Suprapubic skin (tissue), 4 donors: ENCODE measurements at regions not wholly inside any gene's neighbourhood (a gene's known extent, or its start where the extent isn't known, plus 50 kb on each side); places are given as distances from the start of the nearest gene placed in this dataset.

ENCODE experiments used
- DNase-seq, 2 donors: peaks; one replicate each; pipeline ENCODE4 v3.0.0-alpha.2; 2019; ENCODE audit warnings: low spot score in 2 of 2
- H3K27ac ChIP-seq: fragments of 200-600 bp; sonication (generic); one replicate; pipeline ENCODE4 v1.5.1; 2019
- H3K27me3 ChIP-seq: fragments of 200-600 bp; sonication (generic); one replicate; pipeline ENCODE4 v1.5.1; 2019
- H3K36me3 ChIP-seq: fragments of 200-600 bp; sonication (generic); one replicate; pipeline ENCODE4 v1.5.1; 2019
- H3K4me1 ChIP-seq: fragments of 200-600 bp; sonication (generic); one replicate; pipeline ENCODE4 v1.5.1; 2019
- H3K4me3 ChIP-seq: fragments of 200-600 bp; sonication (generic); one replicate; pipeline ENCODE4 v1.5.1; 2019; ENCODE audit warnings: mild to moderate bottlenecking
- H3K9me3 ChIP-seq: fragments of 200-600 bp; sonication (generic); one replicate; pipeline ENCODE4 v1.5.1; 2019
- EP300 ChIP-seq: sonication (generic); formaldehyde crosslinking; IDR thresholded peaks from one replicate; pipeline ENCODE4 v1.6.1; 2017; ENCODE audit warnings: antibody characterized with exemption
- POLR2A ChIP-seq, 2 donors: fragments of 450-650 bp; IDR thresholded peaks; one replicate each; pipeline ENCODE4 v1.6.1; 2017; ENCODE audit warnings: antibody characterized with exemption in 2 of 2, mild to moderate bottlenecking in 2 of 2, moderate library complexity in 2 of 2
- POLR2AphosphoS5 ChIP-seq, 3 donors: sonication (generic); formaldehyde crosslinking; IDR thresholded peaks; one replicate each; pipeline ENCODE4 v1.6.1; 2017; ENCODE audit warnings: antibody characterized with exemption in 3 of 3
- WGBS: methylation state at CpG from one replicate; pipeline ENCODE4 v1.1.5; 2018; 5-methylcytosine and 5-hydroxymethylcytosine counted together
- TF ChIP-seq, protein P1 (sequence below), 2 donors: fragments of 200-600 bp in 1 of 2; fragments of 450-650 bp in 1 of 2; sonication (generic) in 1 of 2; IDR thresholded peaks; one replicate each; pipeline ENCODE4 v1.5.1; 2016 to 2019; ENCODE audit warnings: antibody characterized with exemption in 2 of 2, mild to moderate bottlenecking in 1 of 2, moderate library complexity in 1 of 2

DNA sequence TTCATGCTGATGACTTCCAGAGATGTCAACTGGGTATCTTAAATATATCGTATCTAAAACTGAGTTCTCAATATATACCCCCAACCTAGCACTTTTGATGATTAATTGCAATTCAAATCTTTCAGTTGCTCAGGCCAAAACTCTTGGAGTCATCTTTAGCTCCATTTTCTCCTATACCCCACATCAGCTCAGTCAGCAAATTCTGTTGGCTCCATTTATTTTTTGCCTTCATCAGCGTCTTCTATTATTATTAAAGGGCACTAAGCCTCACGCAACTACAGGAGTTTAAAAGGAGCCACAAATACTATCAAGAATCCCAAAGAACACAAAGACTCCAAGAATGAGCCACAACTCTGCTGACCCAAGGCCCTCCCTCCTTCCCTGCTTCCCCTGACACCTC, 134.9 kb downstream of the KCTD12 start:
- Histone ChIP-seq H3K9me3 (no peaks in the 10 kb centered on the region), H3K36me3 (no peaks in the 10 kb centered on the region), H3K4me3 (no peak overlapping the region), H3K4me1 (no peaks in the 10 kb centered on the region), H3K27me3 (no peaks in the 10 kb centered on the region), H3K27ac (no peak overlapping the region)
- TF ChIP-seq EP300 (no peak), POLR2A (IDR thresholded peaks at IDR 0.05) (no peak), POLR2AphosphoS5 (IDR thresholded peaks at IDR 0.05) (no peak)
- TF ChIP-seq, protein P1, sequence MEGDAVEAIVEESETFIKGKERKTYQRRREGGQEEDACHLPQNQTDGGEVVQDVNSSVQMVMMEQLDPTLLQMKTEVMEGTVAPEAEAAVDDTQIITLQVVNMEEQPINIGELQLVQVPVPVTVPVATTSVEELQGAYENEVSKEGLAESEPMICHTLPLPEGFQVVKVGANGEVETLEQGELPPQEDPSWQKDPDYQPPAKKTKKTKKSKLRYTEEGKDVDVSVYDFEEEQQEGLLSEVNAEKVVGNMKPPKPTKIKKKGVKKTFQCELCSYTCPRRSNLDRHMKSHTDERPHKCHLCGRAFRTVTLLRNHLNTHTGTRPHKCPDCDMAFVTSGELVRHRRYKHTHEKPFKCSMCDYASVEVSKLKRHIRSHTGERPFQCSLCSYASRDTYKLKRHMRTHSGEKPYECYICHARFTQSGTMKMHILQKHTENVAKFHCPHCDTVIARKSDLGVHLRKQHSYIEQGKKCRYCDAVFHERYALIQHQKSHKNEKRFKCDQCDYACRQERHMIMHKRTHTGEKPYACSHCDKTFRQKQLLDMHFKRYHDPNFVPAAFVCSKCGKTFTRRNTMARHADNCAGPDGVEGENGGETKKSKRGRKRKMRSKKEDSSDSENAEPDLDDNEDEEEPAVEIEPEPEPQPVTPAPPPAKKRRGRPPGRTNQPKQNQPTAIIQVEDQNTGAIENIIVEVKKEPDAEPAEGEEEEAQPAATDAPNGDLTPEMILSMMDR (IDR thresholded peaks at IDR 0.05) = no peak
- WGBS = 91% methylated on average over 3 of the region's 3 CpGs
- DNase-seq = no peak

DNA sequence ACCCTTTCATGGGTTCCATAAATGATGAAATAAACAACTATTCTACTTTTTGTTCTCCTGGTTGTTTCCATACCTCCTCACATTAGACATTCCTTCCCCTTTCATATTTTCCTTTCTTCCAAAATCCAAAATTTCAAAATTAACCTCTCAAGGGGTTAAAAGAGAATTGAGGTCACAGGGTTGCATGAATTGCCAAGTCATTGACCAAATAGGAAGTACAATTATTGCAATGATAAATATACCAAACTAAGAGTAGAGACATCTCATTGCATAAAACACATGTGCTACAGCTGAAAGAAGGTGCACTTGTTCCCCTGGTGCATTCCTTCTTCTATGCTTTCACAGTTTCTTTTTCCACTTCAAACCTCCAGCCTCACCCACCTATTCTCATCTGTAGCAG, 136.1 kb downstream of the KCTD12 start:
- no peak for DNase-seq
- no peaks in the 10 kb centered on the region for H3K9me3 ChIP-seq
- no peaks in the 10 kb centered on the region for H3K4me1 ChIP-seq
- no peaks in the 10 kb centered on the region for H3K36me3 ChIP-seq
- H3K27me3 ChIP-seq = no peaks in the 10 kb centered on the region
- no peak overlapping the region for H3K4me3 ChIP-seq
- TF ChIP-seq POLR2AphosphoS5 (IDR thresholded peaks at IDR 0.05) (no peak), EP300 (no peak), POLR2A (IDR thresholded peaks at IDR 0.05) (no peak)
- TF ChIP-seq, protein P1 (IDR thresholded peaks at IDR 0.05) = no peak
- no peak overlapping the region for H3K27ac ChIP-seq

DNA sequence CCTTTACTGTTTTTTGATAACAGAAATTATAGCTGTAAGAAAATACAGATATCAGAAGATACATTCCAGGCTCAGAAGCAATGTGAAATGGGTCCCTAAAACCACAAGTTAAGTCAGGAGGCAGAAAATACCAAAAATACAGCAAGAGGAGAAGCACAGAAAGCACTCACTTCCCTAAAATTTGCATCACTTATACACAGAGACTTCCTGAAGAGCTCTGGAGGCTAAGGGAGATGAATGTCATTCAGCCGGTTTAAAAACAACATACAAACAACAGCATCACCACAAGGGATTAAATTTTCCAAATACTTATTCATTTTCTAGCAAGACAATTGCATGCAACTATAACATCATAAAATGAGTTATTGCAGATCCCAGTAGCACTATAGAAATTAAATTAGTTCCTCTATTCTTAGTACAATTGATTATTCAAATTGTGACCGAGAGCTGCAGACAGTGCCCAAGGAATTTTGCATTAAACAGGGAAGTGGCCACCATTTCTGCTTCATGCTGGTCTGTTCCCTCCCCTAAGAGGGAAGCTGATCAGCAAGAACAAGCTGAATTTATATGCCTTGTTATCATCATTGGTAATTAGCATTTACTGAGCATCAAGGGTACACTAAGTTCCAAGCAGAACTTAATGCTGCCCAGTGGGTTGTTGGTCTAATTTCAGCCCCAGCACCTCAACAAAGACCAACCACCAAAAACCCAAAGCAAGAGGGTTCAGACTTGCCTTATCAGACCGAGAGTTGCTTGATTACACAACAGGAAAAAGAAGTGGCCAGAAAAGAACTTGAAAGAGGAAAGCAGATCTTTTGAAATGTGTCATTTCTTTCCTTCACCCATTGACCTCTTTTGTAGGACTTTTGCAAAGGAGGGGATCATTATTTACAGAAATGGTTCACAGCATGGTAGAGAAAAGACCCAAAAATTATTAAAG, 140.7 kb downstream of the KCTD12 start:
- no peak overlapping the region for H3K27ac ChIP-seq
- TF ChIP-seq POLR2AphosphoS5 (IDR thresholded peaks at IDR 0.05) (no peak), EP300 (no peak), POLR2A (IDR thresholded peaks at IDR 0.05) (no peak)
- TF ChIP-seq, protein P1 (IDR thresholded peaks at IDR 0.05) = no peak

DNA sequence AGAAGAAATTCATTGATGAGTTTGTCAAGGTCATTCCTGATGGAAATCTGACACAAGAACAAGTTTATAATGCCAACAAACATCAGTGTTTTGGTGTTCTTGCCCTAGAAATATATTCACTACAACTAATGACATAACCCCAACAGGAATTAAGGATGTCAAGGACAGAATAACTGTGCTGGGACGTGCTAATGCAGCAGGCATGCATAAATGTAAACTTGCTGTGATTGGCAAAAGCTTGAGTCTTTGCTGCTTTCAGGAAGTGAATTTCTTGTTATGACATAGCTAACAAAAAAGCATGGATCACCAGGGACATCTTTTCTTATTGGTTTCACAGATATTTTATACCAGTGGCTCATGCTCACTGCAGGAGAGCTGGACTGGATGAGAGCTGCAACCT, 144.6 kb downstream of the KCTD12 start:
- H3K27me3 ChIP-seq = no peaks in the 10 kb centered on the region
- H3K9me3 ChIP-seq = no peaks in the 10 kb centered on the region
- H3K4me1 ChIP-seq = no peaks in the 10 kb centered on the region
- no peaks in the 10 kb centered on the region for H3K36me3 ChIP-seq
- WGBS = 84% methylated on average over 1 of the region's 1 CpG
- no peak overlapping the region for H3K4me3 ChIP-seq
- TF ChIP-seq EP300 = no peak
- TF ChIP-seq POLR2AphosphoS5 (IDR thresholded peaks at IDR 0.05) = no peak
- TF ChIP-seq, protein P1 (IDR thresholded peaks at IDR 0.05) = no peak
- DNase-seq = no peak
- no peak overlapping the region for H3K27ac ChIP-seq

More for the DNA sequence above, 140.7 kb downstream of the KCTD12 start:
- no peak overlapping the region for H3K4me3 ChIP-seq
- 47% methylated on average over 3 of the region's 3 CpGs for WGBS
- no peaks in the 10 kb centered on the region for H3K9me3 ChIP-seq
- no peak for DNase-seq
- no peaks in the 10 kb centered on the region for H3K36me3 ChIP-seq
- no peaks in the 10 kb centered on the region for H3K27me3 ChIP-seq
- no peaks in the 10 kb centered on the region for H3K4me1 ChIP-seq

DNA sequence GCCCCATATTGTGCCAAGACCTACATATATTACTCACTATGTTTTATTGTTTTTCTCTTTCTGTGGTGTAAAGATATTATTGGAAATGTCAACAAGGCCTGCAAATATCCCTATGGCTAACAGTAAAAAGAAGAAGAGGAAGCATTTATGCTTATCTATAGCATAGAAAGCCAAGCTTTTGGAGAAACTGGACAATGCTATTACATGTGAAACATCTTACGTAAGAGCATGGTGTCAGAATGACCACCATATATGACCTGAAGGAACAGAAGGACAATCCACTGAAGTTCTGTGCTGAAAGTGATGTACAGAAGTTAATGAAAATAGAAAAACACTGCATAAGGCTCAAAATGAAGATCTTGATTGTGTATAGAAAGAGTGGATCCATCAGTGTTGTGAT, 145.2 kb downstream of the KCTD12 start:
- DNase-seq = no peak
- H3K4me3 ChIP-seq = no peak overlapping the region
- TF ChIP-seq POLR2AphosphoS5 (IDR thresholded peaks at IDR 0.05) = no peak
- H3K4me1 ChIP-seq = no peaks in the 10 kb centered on the region
- H3K27ac ChIP-seq = no peak overlapping the region
- H3K36me3 ChIP-seq = no peaks in the 10 kb centered on the region
- no peaks in the 10 kb centered on the region for H3K9me3 ChIP-seq
- no peaks in the 10 kb centered on the region for H3K27me3 ChIP-seq
- 100% methylated on average over 1 of the region's 1 CpG for WGBS
